ENCODE measurements at regions not wholly inside any gene's neighbourhood (a gene's known extent, or its start where the extent isn't known, plus 50 kb on each side); places are given as distances from the start of the nearest gene placed in this dataset.

GRCh38 chr14:106842687-106843086 lies 1316.3 kb downstream of the TMEM121 start:
- ATAC-seq: peak; percentile 73

GRCh38 chr14:106843386-106843785 lies 1317.0 kb downstream of the TMEM121 start:
- no peak for ATAC-seq
- no peak for TF ChIP-seq CSRNP3 (CRISPR knock-in tag; IDR thresholded peaks at IDR 0.05)
- no peak for TF ChIP-seq RARB (CRISPR knock-in tag; IDR thresholded peaks at IDR 0.05)
- no peak for TF ChIP-seq POU6F1 (CRISPR knock-in tag; IDR thresholded peaks at IDR 0.05; ENCODE audit: borderline replicate concordance, low read depth)
- no peak for TF ChIP-seq ZNF8 (CRISPR knock-in tag; IDR thresholded peaks at IDR 0.05)
- TF ChIP-seq ZFP30 (CRISPR knock-in tag; IDR thresholded peaks at IDR 0.05): no peak

More at GRCh38 chr14:106842687-106843086, 1316.3 kb downstream of the TMEM121 start:
- TF ChIP-seq ZNF8 (CRISPR knock-in tag; IDR thresholded peaks at IDR 0.05) (no peak), ZC3H10 (CRISPR knock-in tag; IDR thresholded peaks at IDR 0.05) (no peak), PATZ1 (CRISPR knock-in tag; IDR thresholded peaks at IDR 0.05; ENCODE audit: borderline replicate concordance) (no peak)

- peak; percentile 41 for ATAC-seq
These were observed 1317.6 kb downstream of the TMEM121 start for GRCh38 chr14:106843951-106844483.

More at GRCh38 chr14:106843951-106844483, 1317.6 kb downstream of the TMEM121 start:
- TF ChIP-seq ZFP3 (CRISPR knock-in tag; IDR thresholded peaks at IDR 0.05) (no peak), GLIS3 (CRISPR knock-in tag; IDR thresholded peaks at IDR 0.05) (no peak), TSHZ2 (CRISPR knock-in tag; IDR thresholded peaks at IDR 0.05) (no peak), BACH2 (CRISPR knock-in tag; IDR thresholded peaks at IDR 0.05; ENCODE audit: borderline replicate concordance) (no peak), SNAI2 (CRISPR knock-in tag; IDR thresholded peaks at IDR 0.05) (no peak), ZNF565 (CRISPR knock-in tag; conservative IDR thresholded peaks at IDR 0.05; ENCODE audit: low read depth) (no peak), ZNF70 (CRISPR knock-in tag; IDR thresholded peaks at IDR 0.05) (no peak), POU6F1 (CRISPR knock-in tag; IDR thresholded peaks at IDR 0.05; ENCODE audit: borderline replicate concordance, low read depth) (no peak), PATZ1 (CRISPR knock-in tag; IDR thresholded peaks at IDR 0.05; ENCODE audit: borderline replicate concordance) (no peak), ZFP30 (CRISPR knock-in tag; IDR thresholded peaks at IDR 0.05) (no peak), PPARA (CRISPR knock-in tag; IDR thresholded peaks at IDR 0.05; ENCODE audit: borderline replicate concordance) (no peak), ZC3H10 (CRISPR knock-in tag; IDR thresholded peaks at IDR 0.05) (no peak), ARNTL (CRISPR knock-in tag; IDR thresholded peaks at IDR 0.05; ENCODE audit: borderline replicate concordance, low read depth) (no peak), RARB (CRISPR knock-in tag; IDR thresholded peaks at IDR 0.05) (no peak), TOX (CRISPR knock-in tag; IDR thresholded peaks at IDR 0.05; ENCODE audit: borderline replicate concordance) (no peak), ISL1 (CRISPR knock-in tag; IDR thresholded peaks at IDR 0.05) (no peak), CREB5 (CRISPR knock-in tag; IDR thresholded peaks at IDR 0.05; ENCODE audit: low read depth) (no peak), OSR1 (CRISPR knock-in tag; IDR thresholded peaks at IDR 0.05) (no peak)
